ENCODE measurements at regions not wholly inside any gene's neighbourhood (a gene's known extent, or its start where the extent isn't known, plus 50 kb on each side); places are given as distances from the start of the nearest gene placed in this dataset.

DNA sequence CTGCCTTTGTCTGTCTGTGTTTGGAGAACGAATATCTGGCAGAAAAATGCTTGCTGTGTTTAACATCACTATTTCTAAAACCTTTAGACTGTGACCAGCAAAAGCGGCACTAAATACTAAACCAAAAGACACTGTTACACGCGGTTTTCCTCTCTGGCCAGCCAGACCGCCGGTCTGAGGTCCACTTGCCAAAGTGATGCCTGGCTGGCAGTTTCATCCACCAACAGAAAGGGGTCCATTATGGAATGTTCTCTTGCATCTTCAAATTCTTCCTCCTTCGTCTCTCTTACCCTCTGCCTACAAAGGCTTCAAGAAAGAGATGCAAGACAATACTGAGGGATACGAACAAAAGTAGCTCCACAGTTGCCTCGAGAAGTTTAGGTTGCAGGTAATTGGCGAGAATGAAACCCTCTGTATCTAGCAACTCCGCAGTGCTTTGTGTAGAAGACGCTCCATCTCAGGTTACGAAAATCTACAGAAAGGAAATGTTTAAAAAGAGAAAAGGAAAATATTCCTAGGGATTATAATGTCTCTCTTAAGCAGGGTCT, 176.6 kb downstream of the TRIM27 start:
- no peak overlapping the region for H3K4me2 ChIP-seq (ENCODE audit: low read length)
- no peaks in the 10 kb centered on the region for H3K9me3 ChIP-seq (ENCODE audit: low read length)
- no peak overlapping the region for H3K9ac ChIP-seq (ENCODE audit: low read length)
- TF ChIP-seq EP300 (conservative IDR thresholded peaks at IDR 0.05; ENCODE audit: poor library complexity, severe bottlenecking) (no peak), SMC3 (conservative IDR thresholded peaks at IDR 0.05; ENCODE audit: poor library complexity) (no peak), TAF1 (IDR thresholded peaks at IDR 0.05; ENCODE audit: low read depth) (no peak), EZH2 (IDR thresholded peaks at IDR 0.05; ENCODE audit: borderline replicate concordance, insufficient read depth, low read length, poor library complexity, severe bottlenecking) (no peak), MXI1 (conservative IDR thresholded peaks at IDR 0.05; ENCODE audit: poor library complexity, severe bottlenecking) (no peak), POLR2AphosphoS5 (IDR thresholded peaks at IDR 0.05) (no peak), RAD21 (conservative IDR thresholded peaks at IDR 0.05) (no peak)
- TF ChIP-seq, protein P1, sequence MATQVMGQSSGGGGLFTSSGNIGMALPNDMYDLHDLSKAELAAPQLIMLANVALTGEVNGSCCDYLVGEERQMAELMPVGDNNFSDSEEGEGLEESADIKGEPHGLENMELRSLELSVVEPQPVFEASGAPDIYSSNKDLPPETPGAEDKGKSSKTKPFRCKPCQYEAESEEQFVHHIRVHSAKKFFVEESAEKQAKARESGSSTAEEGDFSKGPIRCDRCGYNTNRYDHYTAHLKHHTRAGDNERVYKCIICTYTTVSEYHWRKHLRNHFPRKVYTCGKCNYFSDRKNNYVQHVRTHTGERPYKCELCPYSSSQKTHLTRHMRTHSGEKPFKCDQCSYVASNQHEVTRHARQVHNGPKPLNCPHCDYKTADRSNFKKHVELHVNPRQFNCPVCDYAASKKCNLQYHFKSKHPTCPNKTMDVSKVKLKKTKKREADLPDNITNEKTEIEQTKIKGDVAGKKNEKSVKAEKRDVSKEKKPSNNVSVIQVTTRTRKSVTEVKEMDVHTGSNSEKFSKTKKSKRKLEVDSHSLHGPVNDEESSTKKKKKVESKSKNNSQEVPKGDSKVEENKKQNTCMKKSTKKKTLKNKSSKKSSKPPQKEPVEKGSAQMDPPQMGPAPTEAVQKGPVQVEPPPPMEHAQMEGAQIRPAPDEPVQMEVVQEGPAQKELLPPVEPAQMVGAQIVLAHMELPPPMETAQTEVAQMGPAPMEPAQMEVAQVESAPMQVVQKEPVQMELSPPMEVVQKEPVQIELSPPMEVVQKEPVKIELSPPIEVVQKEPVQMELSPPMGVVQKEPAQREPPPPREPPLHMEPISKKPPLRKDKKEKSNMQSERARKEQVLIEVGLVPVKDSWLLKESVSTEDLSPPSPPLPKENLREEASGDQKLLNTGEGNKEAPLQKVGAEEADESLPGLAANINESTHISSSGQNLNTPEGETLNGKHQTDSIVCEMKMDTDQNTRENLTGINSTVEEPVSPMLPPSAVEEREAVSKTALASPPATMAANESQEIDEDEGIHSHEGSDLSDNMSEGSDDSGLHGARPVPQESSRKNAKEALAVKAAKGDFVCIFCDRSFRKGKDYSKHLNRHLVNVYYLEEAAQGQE (IDR thresholded peaks at IDR 0.05; ENCODE audit: borderline replicate concordance) = no peak
- TF ChIP-seq, protein P2, sequence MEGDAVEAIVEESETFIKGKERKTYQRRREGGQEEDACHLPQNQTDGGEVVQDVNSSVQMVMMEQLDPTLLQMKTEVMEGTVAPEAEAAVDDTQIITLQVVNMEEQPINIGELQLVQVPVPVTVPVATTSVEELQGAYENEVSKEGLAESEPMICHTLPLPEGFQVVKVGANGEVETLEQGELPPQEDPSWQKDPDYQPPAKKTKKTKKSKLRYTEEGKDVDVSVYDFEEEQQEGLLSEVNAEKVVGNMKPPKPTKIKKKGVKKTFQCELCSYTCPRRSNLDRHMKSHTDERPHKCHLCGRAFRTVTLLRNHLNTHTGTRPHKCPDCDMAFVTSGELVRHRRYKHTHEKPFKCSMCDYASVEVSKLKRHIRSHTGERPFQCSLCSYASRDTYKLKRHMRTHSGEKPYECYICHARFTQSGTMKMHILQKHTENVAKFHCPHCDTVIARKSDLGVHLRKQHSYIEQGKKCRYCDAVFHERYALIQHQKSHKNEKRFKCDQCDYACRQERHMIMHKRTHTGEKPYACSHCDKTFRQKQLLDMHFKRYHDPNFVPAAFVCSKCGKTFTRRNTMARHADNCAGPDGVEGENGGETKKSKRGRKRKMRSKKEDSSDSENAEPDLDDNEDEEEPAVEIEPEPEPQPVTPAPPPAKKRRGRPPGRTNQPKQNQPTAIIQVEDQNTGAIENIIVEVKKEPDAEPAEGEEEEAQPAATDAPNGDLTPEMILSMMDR (IDR thresholded peaks at IDR 0.05; ENCODE audit: poor library complexity, severe bottlenecking) = no peak
- H3K79me2 ChIP-seq (replicated peaks; ENCODE audit: insufficient read depth, low read length) = no peaks in the 10 kb centered on the region
- no peaks in the 10 kb centered on the region for H3K36me3 ChIP-seq (ENCODE audit: insufficient read depth, low read length)
- no peaks in the 10 kb centered on the region for H3F3A ChIP-seq (ENCODE audit: insufficient read depth, low read length, poor library complexity, severe bottlenecking)
- no peak overlapping the region for H2AFZ ChIP-seq (ENCODE audit: low read depth, low read length)
- no peak overlapping the region for H3K27ac ChIP-seq (ENCODE audit: low read length)
- no peaks in the 10 kb centered on the region for H4K20me1 ChIP-seq (ENCODE audit: insufficient read depth)
- no peaks in the 10 kb centered on the region for H3K9me2 ChIP-seq (ENCODE audit: insufficient read depth, low read length)
- no peak overlapping the region for H3K4me3 ChIP-seq (ENCODE audit: low read length)
- H3K27me3 ChIP-seq (ENCODE audit: insufficient read depth, low read depth, low read length) = peaks cover 81% of the 10 kb centered on the region

DNA sequence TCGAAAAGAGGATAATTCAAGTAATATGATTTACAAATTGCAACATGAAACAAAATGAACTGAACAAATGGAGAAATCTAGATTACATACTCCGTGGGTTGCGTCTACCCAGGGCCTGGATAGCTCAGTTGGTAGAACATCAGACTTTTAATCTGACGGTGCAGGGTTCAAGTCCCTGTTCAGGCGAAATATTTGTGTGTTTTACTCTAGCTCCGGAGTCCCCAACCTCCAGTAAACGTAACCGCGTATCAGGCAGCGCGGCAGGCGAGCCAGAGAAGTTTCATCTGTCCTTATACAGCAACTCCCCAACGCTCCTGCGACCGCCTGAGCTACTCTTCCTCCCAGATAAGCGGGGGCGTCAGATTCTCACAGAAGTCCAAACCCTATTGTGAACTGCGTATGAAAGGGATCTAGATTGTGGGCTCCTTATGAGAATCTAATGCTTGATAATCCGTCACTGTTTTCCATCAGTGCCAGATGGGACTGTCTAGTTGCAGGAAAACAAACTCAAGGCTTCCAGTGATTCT, 176.1 kb downstream of the TRIM27 start:
- no peaks in the 10 kb centered on the region for H3K36me3 ChIP-seq (ENCODE audit: insufficient read depth, low read length)
- no peaks in the 10 kb centered on the region for H3K9me3 ChIP-seq (ENCODE audit: low read length)
- no peak overlapping the region for H3K27ac ChIP-seq (ENCODE audit: low read length)
- no peak for TF ChIP-seq EZH2 (IDR thresholded peaks at IDR 0.05; ENCODE audit: borderline replicate concordance, insufficient read depth, low read length, poor library complexity, severe bottlenecking)
- TF ChIP-seq SMC3 (conservative IDR thresholded peaks at IDR 0.05; ENCODE audit: poor library complexity) = no peak
- no peak for TF ChIP-seq RAD21 (conservative IDR thresholded peaks at IDR 0.05)
- TF ChIP-seq, protein P2 (IDR thresholded peaks at IDR 0.05; ENCODE audit: poor library complexity, severe bottlenecking) = no peak
- TF ChIP-seq POLR2AphosphoS5 (IDR thresholded peaks at IDR 0.05) = no peak
- TF ChIP-seq MXI1 (conservative IDR thresholded peaks at IDR 0.05; ENCODE audit: poor library complexity, severe bottlenecking) = no peak
- TF ChIP-seq EP300 (conservative IDR thresholded peaks at IDR 0.05; ENCODE audit: poor library complexity, severe bottlenecking) = no peak
- TF ChIP-seq, protein P1 (IDR thresholded peaks at IDR 0.05; ENCODE audit: borderline replicate concordance) = no peak
- no peak for TF ChIP-seq TAF1 (IDR thresholded peaks at IDR 0.05; ENCODE audit: low read depth)
- H3K79me2 ChIP-seq (replicated peaks; ENCODE audit: insufficient read depth, low read length) = no peaks in the 10 kb centered on the region
- no peak overlapping the region for H3K9ac ChIP-seq (ENCODE audit: low read length)
- no peak overlapping the region for H2AFZ ChIP-seq (ENCODE audit: low read depth, low read length)
- H3K27me3 ChIP-seq (ENCODE audit: insufficient read depth, low read depth, low read length) = peaks cover 77% of the 10 kb centered on the region
- H4K20me1 ChIP-seq (ENCODE audit: insufficient read depth) = no peaks in the 10 kb centered on the region
- H3K4me3 ChIP-seq (ENCODE audit: low read length) = no peak overlapping the region
- H3K9me2 ChIP-seq (ENCODE audit: insufficient read depth, low read length) = no peaks in the 10 kb centered on the region
- H3F3A ChIP-seq (ENCODE audit: insufficient read depth, low read length, poor library complexity, severe bottlenecking) = no peaks in the 10 kb centered on the region
- no peak overlapping the region for H3K4me2 ChIP-seq (ENCODE audit: low read length)

All from neural cell (in vitro differentiated cells).